ENCODE measurements at regions not wholly inside any gene's neighbourhood (a gene's known extent, or its start where the extent isn't known, plus 50 kb on each side); places are given as distances from the start of the nearest gene placed in this dataset.

GRCh38 chr11:19577391-19577975 lies 135.2 kb upstream of the NAV2 start:
- no peak overlapping the region for H3K27ac Mint-ChIP-seq
- DNase-seq (ENCODE audit: low spot score) (no peak), ATAC-seq (peak; percentile 50)
- peaks cover 8% of the 10 kb centered on the region; the same call in 2 of the 3 replicates for H3K4me1 Mint-ChIP-seq
- Histone ChIP-seq H2AFZ (peak overlapping the region; percentile 99), H4K20me1 (replicated peaks; ENCODE audit: insufficient read depth) (no peaks in the 10 kb centered on the region), H3K4me2 (no peak overlapping the region), H3K27ac (ENCODE audit: low read depth) (no peak overlapping the region), H3F3A (replicated peaks; ENCODE audit: low read depth) (no peaks in the 10 kb centered on the region), H3K9me2 (ENCODE audit: insufficient read depth) (no peaks in the 10 kb centered on the region), H3K27me3 (ENCODE audit: insufficient read depth) (no peaks in the 10 kb centered on the region), H3K36me3 (ENCODE audit: insufficient read depth) (no peaks in the 10 kb centered on the region), H3K79me2 (replicated peaks; ENCODE audit: insufficient read depth) (no peaks in the 10 kb centered on the region), H3K4me1 (ENCODE audit: insufficient read depth) (no peaks in the 10 kb centered on the region), H3K4me3 (no peak overlapping the region)
- no peak overlapping the region for H3K4me3 Mint-ChIP-seq
- H3K27me3 Mint-ChIP-seq (ENCODE audit: insufficient read depth, low read depth, poor library complexity), result peaks cover 2% of the 10 kb centered on the region
- no peak for TF ChIP-seq ZNF331 (CRISPR knock-in tag; IDR thresholded peaks at IDR 0.05; ENCODE audit: low read depth)
- no peak for TF ChIP-seq CTCF (conservative IDR thresholded peaks at IDR 0.05; ENCODE audit: low read depth in 2 of 2)
- TF ChIP-seq JUNB (IDR thresholded peaks at IDR 0.05; ENCODE audit: unreplicated experiment), result no peak
- TF ChIP-seq CREB1 (CRISPR knock-in tag; IDR thresholded peaks at IDR 0.05; ENCODE audit: low read depth), result no peak
- no peak for TF ChIP-seq STAT1 (IDR thresholded peaks at IDR 0.05; ENCODE audit: unreplicated experiment)
- no peak for TF ChIP-seq ETS1 (IDR thresholded peaks at IDR 0.05)
- no peak for TF ChIP-seq POLR2AphosphoS5 (IDR thresholded peaks at IDR 0.05; ENCODE audit: low read depth)
- TF ChIP-seq REST (IDR thresholded peaks at IDR 0.05; ENCODE audit: unreplicated experiment), result no peak
- TF ChIP-seq EZH2 (IDR thresholded peaks at IDR 0.05; ENCODE audit: low read depth, unreplicated experiment), result no peak
- TF ChIP-seq ZNF462 (CRISPR knock-in tag; IDR thresholded peaks at IDR 0.05), result no peak
- TF ChIP-seq EZH2phosphoT487 (IDR thresholded peaks at IDR 0.05; ENCODE audit: unreplicated experiment), result no peak
- TF ChIP-seq ZNF114 (CRISPR knock-in tag; IDR thresholded peaks at IDR 0.05), result no peak
- TF ChIP-seq NANOG (IDR thresholded peaks at IDR 0.05; ENCODE audit: borderline replicate concordance), result no peak
- H3K9me3 Mint-ChIP-seq, result no peaks in the 10 kb centered on the region
- H3K36me3 Mint-ChIP-seq (ENCODE audit: low read depth), result no peaks in the 10 kb centered on the region
